ENCODE measurements at regions not wholly inside any gene's neighbourhood (a gene's known extent, or its start where the extent isn't known, plus 50 kb on each side); places are given as distances from the start of the nearest gene placed in this dataset.

DNA sequence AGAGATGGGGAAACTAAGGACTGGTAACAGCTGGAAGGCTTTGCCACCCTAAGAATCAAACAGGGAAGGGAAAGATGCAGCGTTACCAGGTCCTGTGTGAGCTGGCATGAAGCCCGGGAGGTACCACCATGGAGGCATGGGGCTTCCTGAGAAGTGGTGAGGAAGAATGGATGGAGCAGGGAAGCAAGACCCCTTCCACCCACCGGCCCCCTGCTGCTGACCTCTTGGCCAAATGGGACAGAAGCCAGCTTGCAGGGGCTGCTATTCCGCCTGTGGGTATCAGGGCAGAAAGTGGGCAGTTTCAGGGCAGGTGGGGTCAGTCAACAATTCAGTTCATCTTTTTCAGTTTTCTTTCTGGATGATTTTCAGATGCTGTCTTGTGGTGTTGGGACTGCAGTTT, 1099.9 kb downstream of the TBC1D22A start:
- TF ChIP-seq, protein P1, sequence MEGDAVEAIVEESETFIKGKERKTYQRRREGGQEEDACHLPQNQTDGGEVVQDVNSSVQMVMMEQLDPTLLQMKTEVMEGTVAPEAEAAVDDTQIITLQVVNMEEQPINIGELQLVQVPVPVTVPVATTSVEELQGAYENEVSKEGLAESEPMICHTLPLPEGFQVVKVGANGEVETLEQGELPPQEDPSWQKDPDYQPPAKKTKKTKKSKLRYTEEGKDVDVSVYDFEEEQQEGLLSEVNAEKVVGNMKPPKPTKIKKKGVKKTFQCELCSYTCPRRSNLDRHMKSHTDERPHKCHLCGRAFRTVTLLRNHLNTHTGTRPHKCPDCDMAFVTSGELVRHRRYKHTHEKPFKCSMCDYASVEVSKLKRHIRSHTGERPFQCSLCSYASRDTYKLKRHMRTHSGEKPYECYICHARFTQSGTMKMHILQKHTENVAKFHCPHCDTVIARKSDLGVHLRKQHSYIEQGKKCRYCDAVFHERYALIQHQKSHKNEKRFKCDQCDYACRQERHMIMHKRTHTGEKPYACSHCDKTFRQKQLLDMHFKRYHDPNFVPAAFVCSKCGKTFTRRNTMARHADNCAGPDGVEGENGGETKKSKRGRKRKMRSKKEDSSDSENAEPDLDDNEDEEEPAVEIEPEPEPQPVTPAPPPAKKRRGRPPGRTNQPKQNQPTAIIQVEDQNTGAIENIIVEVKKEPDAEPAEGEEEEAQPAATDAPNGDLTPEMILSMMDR (IDR thresholded peaks at IDR 0.05): no peak
- TF ChIP-seq POLR2A (IDR thresholded peaks at IDR 0.05): no peak

All from adrenal gland (tissue), 5 donors.